ENCODE measurements at regions not wholly inside any gene's neighbourhood (a gene's known extent, or its start where the extent isn't known, plus 50 kb on each side); places are given as distances from the start of the nearest gene placed in this dataset.

GRCh38 chr15:60226924-60227323, 170.9 kb downstream of the ANXA2 start:
- intact Hi-C loops (cut with micrococcal nuclease) (no loop called here), dilution Hi-C loops (cut with MboI; ENCODE audit: extremely low pct_ligation_motif_present, low sequenced_read_pairs) (no loop called here)
- POLR2A ChIA-PET: no interaction called here

More at GRCh38 chr15:60226924-60227323, 170.9 kb downstream of the ANXA2 start:
- no peak for TF ChIP-seq EZH2 (IDR thresholded peaks at IDR 0.05; ENCODE audit: borderline replicate concordance, low read depth, low read length, severe bottlenecking)
- no peak for TF ChIP-seq FOS (IDR thresholded peaks at IDR 0.05; ENCODE audit: borderline replicate concordance, insufficient read depth, low read length)
- no peak for TF ChIP-seq CTCF (IDR thresholded peaks at IDR 0.05; ENCODE audit: extremely low read depth in 1 of 2, insufficient read depth in 1 of 2, low read depth in 1 of 2, low read length in 2 of 2)
- no peak for TF ChIP-seq POLR2AphosphoS5 (IDR thresholded peaks at IDR 0.05; ENCODE audit: insufficient read depth, low read depth, low read length)
- no peak for TF ChIP-seq GATA2 (IDR thresholded peaks at IDR 0.05; ENCODE audit: insufficient read depth, insufficient read length, low read depth, low read length)
- TF ChIP-seq MAX (IDR thresholded peaks at IDR 0.05; ENCODE audit: insufficient read depth, insufficient read length): no peak
- no peak for TF ChIP-seq POLR2A (IDR thresholded peaks at IDR 0.05; ENCODE audit: low read depth, low read length)
- no peak for TF ChIP-seq JUN (IDR thresholded peaks at IDR 0.05; ENCODE audit: borderline replicate concordance, insufficient read depth, insufficient read length, low read depth)
- TF ChIP-seq MYC (IDR thresholded peaks at IDR 0.05; ENCODE audit: low read depth, low read length): no peak
- no peaks in the 10 kb centered on the region for H3K9me3 ChIP-seq (replicated peaks; ENCODE audit: control insufficient read depth, insufficient read depth, low read length)
- no peak overlapping the region for H3K27ac ChIP-seq (ENCODE audit: insufficient read depth, low read depth, low read length)
- CTCF ChIA-PET: no interaction called here
- no peaks in the 10 kb centered on the region for H3K4me1 ChIP-seq (ENCODE audit: control insufficient read depth, extremely low read depth, insufficient read depth, low read length)
- DNase-seq (ENCODE audit: low read depth, low spot score) (no peak), FAIRE-seq (no peak)
- no peaks in the 10 kb centered on the region for H3K9me1 ChIP-seq (replicated peaks; ENCODE audit: control insufficient read depth, extremely low read depth, insufficient read depth, low read length)
- no peaks in the 10 kb centered on the region for H3K36me3 ChIP-seq (ENCODE audit: control insufficient read depth in 2 of 2, extremely low read depth in 1 of 2, insufficient read depth in 2 of 2, low read length in 2 of 2)
- no peak overlapping the region for H3K4me3 ChIP-seq (replicated peaks in 1 of 3; ENCODE audit: insufficient read depth in 1 of 3, low read depth in 1 of 3, low read length in 3 of 3)
- no peak overlapping the region for H3K9ac ChIP-seq (replicated peaks; ENCODE audit: extremely low read depth, insufficient read depth, low read length)
- no peak overlapping the region for H2AFZ ChIP-seq (ENCODE audit: low read depth, low read length)
- H3K79me2 ChIP-seq (ENCODE audit: control insufficient read depth, insufficient read depth, low read length): no peaks in the 10 kb centered on the region
- H3K4me2 ChIP-seq (ENCODE audit: insufficient read depth, low read length): no peak overlapping the region
- H4K20me1 ChIP-seq (replicated peaks; ENCODE audit: control insufficient read depth, extremely low read depth, insufficient read depth, low read length): no peaks in the 10 kb centered on the region
- peaks cover 0 to 10% of the 10 kb centered on the region in 2 experiments for H3K27me3 ChIP-seq (ENCODE audit: control insufficient read depth in 2 of 2, insufficient read depth in 2 of 2, low read length in 2 of 2)
- BruUV-seq (replicated peaks): no TSS peak
